Hepatocyte (in vitro differentiated cells): ENCODE measurements at regions not wholly inside any gene's neighbourhood (a gene's known extent, or its start where the extent isn't known, plus 50 kb on each side); places are given as distances from the start of the nearest gene placed in this dataset.

ENCODE experiments used
- DNase-seq: peaks from one replicate; pipeline ENCODE4 v3.0.0-alpha.2; 2016; ENCODE audit warnings: low spot score
- H2AFZ ChIP-seq: fragments of 200-600 bp; sonication (generic); 2 replicates; pipeline ENCODE4 v1.6.0; 2016; ENCODE audit warnings: antibody characterized with exemption, mild to moderate bottlenecking
- H3K27ac ChIP-seq: fragments of 200-600 bp; sonication (generic); 2 replicates; pipeline ENCODE4 v1.5.1; 2016; ENCODE audit warnings: mild to moderate bottlenecking
- H3K27me3 ChIP-seq: fragments of 200-600 bp; sonication (generic); 2 replicates; pipeline ENCODE4 v1.6.1; 2016
- H3K36me3 ChIP-seq: fragments of 200-600 bp; sonication (generic); replicated peaks from 2 replicates; pipeline ENCODE4 v1.5.1; 2016; ENCODE audit warnings: low read depth; ENCODE audit not compliant: insufficient read depth
- H3K4me1 ChIP-seq: fragments of 200-600 bp; sonication (generic); 2 replicates; pipeline ENCODE4 v1.5.1; 2016; ENCODE audit warnings: mild to moderate bottlenecking, moderate library complexity; ENCODE audit not compliant: insufficient read depth
- H3K4me2 ChIP-seq: fragments of 200-600 bp; sonication (generic); 2 replicates; pipeline ENCODE4 v1.6.0; 2016
- H3K4me3 ChIP-seq: fragments of 200-600 bp; sonication (generic); 2 replicates; pipeline ENCODE4 v1.5.1; 2016; ENCODE audit warnings: mild to moderate bottlenecking
- H3K79me2 ChIP-seq: fragments of 200-600 bp; sonication (generic); 2 replicates; pipeline ENCODE4 v1.6.0; 2017; ENCODE audit warnings: mild to moderate bottlenecking
- H3K9me2 ChIP-seq: fragments of 200-600 bp; sonication (generic); replicated peaks from 2 replicates; pipeline ENCODE4 v1.6.0; 2017; ENCODE audit warnings: mild to moderate bottlenecking; ENCODE audit not compliant: insufficient read depth
- H3K9me3 ChIP-seq: fragments of 200-600 bp; sonication (generic); 2 replicates; pipeline ENCODE4 v1.5.1; 2016; ENCODE audit warnings: low read depth, mild to moderate bottlenecking
- H4K20me1 ChIP-seq: fragments of 200-600 bp; sonication (generic); 2 replicates; pipeline ENCODE4 v1.6.0; 2016; ENCODE audit warnings: mild to moderate bottlenecking; ENCODE audit not compliant: insufficient read depth, poor library complexity, severe bottlenecking
- CTCF ChIP-seq: fragments of 200-600 bp; sonication (generic); IDR thresholded peaks from 2 replicates; pipeline ENCODE4 v1.5.1; 2016; ENCODE audit warnings: antibody characterized with exemption, mild to moderate bottlenecking; ENCODE audit not compliant: poor library complexity
- EZH2 ChIP-seq: fragments of 200-600 bp; sonication (generic); IDR thresholded peaks from 2 replicates; pipeline ENCODE4 v1.6.1; 2016; ENCODE audit warnings: antibody characterized with exemption, mild to moderate bottlenecking, borderline replicate concordance
- EZH2phosphoT487 ChIP-seq: fragments of 200-600 bp; sonication (generic); IDR thresholded peaks from one replicate; pipeline ENCODE4 v1.6.1; 2018; ENCODE audit warnings: antibody characterized with exemption, mild to moderate bottlenecking, low read depth, moderate library complexity; ENCODE audit not compliant: unreplicated experiment, severe bottlenecking
- WGBS: methylation state at CpG from one replicate; pipeline ENCODE4 v1.1.6; 2016; ENCODE audit warnings: low lambda C conversion rate; ENCODE audit errors: missing lambda C conversion rate; 5-methylcytosine and 5-hydroxymethylcytosine counted together

DNA sequence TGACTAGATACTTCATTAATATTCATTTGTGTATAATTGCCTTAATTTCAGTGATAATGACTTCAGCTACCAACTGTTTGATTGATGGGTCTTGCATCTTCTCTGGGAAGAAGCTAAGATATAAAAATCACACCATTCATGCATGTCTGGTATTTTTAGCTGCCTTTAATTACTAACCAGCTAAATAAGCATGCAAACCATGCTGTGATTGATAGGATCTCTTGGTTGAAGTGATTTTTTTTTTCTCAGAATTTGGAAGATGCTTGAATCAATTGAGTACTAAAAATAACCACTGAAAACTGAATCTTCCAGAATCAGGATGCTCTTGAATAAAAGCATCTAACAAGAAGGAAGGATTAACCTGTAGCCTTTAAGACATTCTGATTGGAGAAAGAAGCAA, 668.8 kb downstream of the TDRD15 start:
- no peak overlapping the region for H3K4me3 ChIP-seq
- no peak overlapping the region for H3K4me2 ChIP-seq
- H3K36me3 ChIP-seq, result no peaks in the 10 kb centered on the region
- H2AFZ ChIP-seq, result no peak overlapping the region
- H4K20me1 ChIP-seq, result no peaks in the 10 kb centered on the region
- no peaks in the 10 kb centered on the region for H3K9me3 ChIP-seq
- no peaks in the 10 kb centered on the region for H3K9me2 ChIP-seq
- H3K79me2 ChIP-seq, result no peaks in the 10 kb centered on the region
- no peak for DNase-seq
- H3K27me3 ChIP-seq, result no peaks in the 10 kb centered on the region
- TF ChIP-seq EZH2 (no peak), CTCF (no peak), EZH2phosphoT487 (no peak)
- no peaks in the 10 kb centered on the region for H3K4me1 ChIP-seq
- H3K27ac ChIP-seq, result no peak overlapping the region

- Histone ChIP-seq H3K9me3 (no peaks in the 10 kb centered on the region), H3K4me2 (no peak overlapping the region), H3K79me2 (no peaks in the 10 kb centered on the region), H3K4me3 (no peak overlapping the region), H3K9me2 (no peaks in the 10 kb centered on the region), H4K20me1 (no peaks in the 10 kb centered on the region), H3K4me1 (no peaks in the 10 kb centered on the region), H3K36me3 (no peaks in the 10 kb centered on the region), H3K27me3 (no peaks in the 10 kb centered on the region), H2AFZ (no peak overlapping the region), H3K27ac (no peak overlapping the region)
- 67% methylated on average over 1 of the region's 1 CpG for WGBS
- no peak for DNase-seq
- TF ChIP-seq EZH2phosphoT487, result no peak
- TF ChIP-seq EZH2, result no peak
These were observed 669.7 kb downstream of the TDRD15 start for GRCh38 chr2:21793461-21793860.

GRCh38 chr2:21794611-21795010, 670.8 kb downstream of the TDRD15 start:
- Histone ChIP-seq H3K27ac (no peak overlapping the region), H3K9me3 (no peaks in the 10 kb centered on the region), H2AFZ (no peak overlapping the region), H3K27me3 (no peaks in the 10 kb centered on the region), H3K4me2 (no peak overlapping the region), H3K36me3 (no peaks in the 10 kb centered on the region), H3K9me2 (no peaks in the 10 kb centered on the region), H3K4me1 (no peaks in the 10 kb centered on the region), H3K4me3 (no peak overlapping the region), H4K20me1 (no peaks in the 10 kb centered on the region), H3K79me2 (no peaks in the 10 kb centered on the region)
- no peak for DNase-seq
- WGBS, result 86% methylated on average over 2 of the region's 2 CpGs
- no peak for TF ChIP-seq EZH2phosphoT487
- TF ChIP-seq EZH2, result no peak
- no peak for TF ChIP-seq CTCF

- no peak for DNase-seq
- Histone ChIP-seq H3K27ac (no peak overlapping the region), H3K36me3 (no peaks in the 10 kb centered on the region), H3K9me3 (no peaks in the 10 kb centered on the region), H2AFZ (no peak overlapping the region), H3K4me2 (no peak overlapping the region), H3K4me1 (no peaks in the 10 kb centered on the region), H4K20me1 (no peaks in the 10 kb centered on the region), H3K4me3 (no peak overlapping the region), H3K79me2 (no peaks in the 10 kb centered on the region), H3K9me2 (no peaks in the 10 kb centered on the region), H3K27me3 (no peaks in the 10 kb centered on the region)
- WGBS, result 74% methylated on average over 1 of the region's 1 CpG
- no peak for TF ChIP-seq CTCF
- TF ChIP-seq EZH2phosphoT487, result no peak
- no peak for TF ChIP-seq EZH2
These were observed 676.6 kb downstream of the TDRD15 start for GRCh38 chr2:21800356-21800755.
